PC-9 (cell line): ENCODE measurements at regions not wholly inside any gene's neighbourhood (a gene's known extent, or its start where the extent isn't known, plus 50 kb on each side); places are given as distances from the start of the nearest gene placed in this dataset.

Source experiments
- BruUV-seq: library from RNA; stranded (reverse); fragments of 400-500 nt; replicated peaks from 2 replicates; lab custom pipeline; 2021; lab: Mats Ljungman, UMichigan
- CTCF ChIA-PET: fragments of 300-600 bp; sonication (Branson Sonifier 250); formaldehyde crosslinking; loops from one replicate; lab custom pipeline; 2022; ENCODE audit warnings: antibody characterized with exemption; lab: Charles Lee
- POLR2A ChIA-PET: fragments of 300-600 bp; sonication (Branson Sonifier 250); formaldehyde crosslinking; loops from one replicate; lab custom pipeline; 2022; ENCODE audit warnings: antibody characterized with exemption; ENCODE audit not compliant: unreplicated experiment; lab: Charles Lee
- DNase-seq, 2 experiments: peaks; one replicate each; pipeline versions ENCODE4 v3.0.0 to v3.0.0-alpha.2; 2015 to 2022; ENCODE audit warnings: mixed read lengths in 1 of 2
- H2AFZ ChIP-seq: fragments of 200-600 bp; sonication (generic); 2 replicates; pipeline ENCODE4 v1.8.1; 2017; ENCODE audit warnings: antibody characterized with exemption
- H3F3A ChIP-seq: fragments of 200-600 bp; sonication (generic); 2 replicates; pipeline ENCODE4 v1.8.1; 2017; ENCODE audit warnings: antibody characterized with exemption, mild to moderate bottlenecking, low read depth; ENCODE audit not compliant: insufficient read depth
- H3K27ac ChIP-seq: fragments of 200-600 bp; sonication (generic); 2 replicates; pipeline ENCODE4 v1.6.1; 2016; ENCODE audit warnings: mixed run types
- H3K27me3 ChIP-seq: fragments of 200-600 bp; sonication (generic); 2 replicates; pipeline ENCODE4 v1.6.1; 2016; ENCODE audit warnings: low read depth, mixed run types; ENCODE audit not compliant: insufficient read depth
- H3K36me3 ChIP-seq: fragments of 200-600 bp; sonication (generic); 2 replicates; pipeline ENCODE4 v1.6.1; 2016; ENCODE audit warnings: low read depth, mixed run types
- H3K4me1 ChIP-seq: fragments of 200-600 bp; sonication (generic); replicated peaks from 2 replicates; pipeline ENCODE4 v1.6.1; 2016; ENCODE audit warnings: mixed run types; ENCODE audit not compliant: insufficient read depth
- H3K4me2 ChIP-seq: fragments of 200-600 bp; sonication (generic); 2 replicates; pipeline ENCODE4 v1.6.1; 2017; ENCODE audit warnings: mixed run types
- H3K4me3 ChIP-seq: fragments of 200-600 bp; sonication (generic); 2 replicates; pipeline ENCODE4 v1.6.1; 2016; ENCODE audit warnings: mixed run types
- H3K79me2 ChIP-seq: fragments of 200-600 bp; sonication (generic); 2 replicates; pipeline ENCODE4 v1.6.1; 2017; ENCODE audit warnings: low read depth, mixed run types
- H3K9me2 ChIP-seq: fragments of 200-600 bp; sonication (generic); 2 replicates; pipeline ENCODE4 v1.8.1; 2017; ENCODE audit warnings: mild to moderate bottlenecking; ENCODE audit not compliant: insufficient read depth
- H3K9me3 ChIP-seq: fragments of 200-600 bp; sonication (generic); 2 replicates; pipeline ENCODE4 v1.8.1; 2016; ENCODE audit warnings: low read depth; ENCODE audit not compliant: insufficient read depth
- H4K20me1 ChIP-seq: fragments of 200-600 bp; sonication (generic); 2 replicates; pipeline ENCODE4 v1.8.1; 2017; ENCODE audit not compliant: insufficient read depth
- EZH2 ChIP-seq: fragments of 200-600 bp; sonication (generic); IDR thresholded peaks from 2 replicates; pipeline ENCODE4 v1.8.0; 2017; ENCODE audit warnings: antibody characterized with exemption, low read depth
- intact Hi-C: fragments of 100-400 bp; cut with micrococcal nuclease; formaldehyde crosslinking; loops from one replicate; pipeline ENCODE4 v1.10.0; 2022; ENCODE audit not compliant: unreplicated experiment
- TF ChIP-seq, protein P1 (sequence below): fragments of 200-600 bp; sonication (generic); conservative IDR thresholded peaks from 2 replicates; pipeline ENCODE4 v1.6.1; 2017; ENCODE audit warnings: mixed run types, antibody characterized with exemption, mild to moderate bottlenecking, moderate library complexity

DNA sequence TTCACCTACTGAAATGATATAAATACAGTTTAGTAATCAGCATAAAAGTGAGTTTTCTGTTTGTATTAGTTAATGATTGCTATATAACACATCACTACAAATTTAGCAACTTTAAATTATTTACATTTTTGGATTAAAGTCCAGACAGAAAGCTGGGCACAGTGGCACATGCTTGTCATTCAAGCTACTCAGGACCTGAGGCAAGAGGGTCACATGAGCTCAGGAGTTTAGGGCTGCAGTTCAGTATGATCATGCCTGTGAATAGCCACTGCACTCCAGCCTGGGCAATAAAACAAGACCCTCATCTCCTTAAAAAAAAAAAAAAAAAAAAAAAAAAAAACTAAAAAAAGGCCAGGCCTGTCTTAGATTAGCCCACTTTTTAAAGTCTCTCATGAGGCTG is 273.6 kb upstream of the CTNND2 start:
- CTCF ChIA-PET, result interaction anchor here (0.7 kb wide), 1 partner anchor 1483 kb away, joined by 3 read pairs; no protein-coding TSS in a partner anchor
- intact Hi-C loops, result no loop called here
- Histone ChIP-seq H3K27ac (no peak overlapping the region), H3K36me3 (no peaks in the 10 kb centered on the region), H3K79me2 (no peaks in the 10 kb centered on the region), H3K27me3 (no peaks in the 10 kb centered on the region), H3K4me3 (no peak overlapping the region), H4K20me1 (no peaks in the 10 kb centered on the region), H3K9me2 (no peaks in the 10 kb centered on the region; the same call in 1 of the 2 replicates), H2AFZ (no peak overlapping the region), H3K4me1 (no peaks in the 10 kb centered on the region), H3K4me2 (no peak overlapping the region), H3K9me3 (no peaks in the 10 kb centered on the region), H3F3A (no peaks in the 10 kb centered on the region)
- POLR2A ChIA-PET, result no interaction called here
- no peak for DNase-seq
- no TSS peak for BruUV-seq
- TF ChIP-seq, protein P1, sequence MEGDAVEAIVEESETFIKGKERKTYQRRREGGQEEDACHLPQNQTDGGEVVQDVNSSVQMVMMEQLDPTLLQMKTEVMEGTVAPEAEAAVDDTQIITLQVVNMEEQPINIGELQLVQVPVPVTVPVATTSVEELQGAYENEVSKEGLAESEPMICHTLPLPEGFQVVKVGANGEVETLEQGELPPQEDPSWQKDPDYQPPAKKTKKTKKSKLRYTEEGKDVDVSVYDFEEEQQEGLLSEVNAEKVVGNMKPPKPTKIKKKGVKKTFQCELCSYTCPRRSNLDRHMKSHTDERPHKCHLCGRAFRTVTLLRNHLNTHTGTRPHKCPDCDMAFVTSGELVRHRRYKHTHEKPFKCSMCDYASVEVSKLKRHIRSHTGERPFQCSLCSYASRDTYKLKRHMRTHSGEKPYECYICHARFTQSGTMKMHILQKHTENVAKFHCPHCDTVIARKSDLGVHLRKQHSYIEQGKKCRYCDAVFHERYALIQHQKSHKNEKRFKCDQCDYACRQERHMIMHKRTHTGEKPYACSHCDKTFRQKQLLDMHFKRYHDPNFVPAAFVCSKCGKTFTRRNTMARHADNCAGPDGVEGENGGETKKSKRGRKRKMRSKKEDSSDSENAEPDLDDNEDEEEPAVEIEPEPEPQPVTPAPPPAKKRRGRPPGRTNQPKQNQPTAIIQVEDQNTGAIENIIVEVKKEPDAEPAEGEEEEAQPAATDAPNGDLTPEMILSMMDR, result no peak
- TF ChIP-seq EZH2, result no peak

DNA sequence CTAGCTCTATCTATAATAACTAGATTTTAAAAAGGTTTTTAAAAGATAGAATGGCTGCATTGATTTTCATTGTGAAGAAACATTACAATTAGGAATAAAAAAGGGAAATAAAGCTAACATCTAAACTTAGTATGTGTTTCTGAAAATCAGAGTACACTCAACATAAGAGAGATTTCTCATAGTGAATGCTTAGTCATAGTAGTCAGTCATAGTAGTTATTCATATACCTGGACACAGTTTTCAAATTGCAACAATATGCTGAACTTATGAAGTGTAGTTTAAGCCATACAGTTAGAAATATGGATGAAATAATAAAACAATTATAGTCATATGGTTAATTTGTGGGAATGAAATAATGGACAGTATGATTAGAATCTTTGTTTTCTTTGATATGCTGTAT is 273.0 kb upstream of the CTNND2 start:
- intact Hi-C loops, result no loop called here
- Histone ChIP-seq H3F3A (no peaks in the 10 kb centered on the region), H3K4me3 (no peak overlapping the region), H2AFZ (no peak overlapping the region), H3K9me3 (no peaks in the 10 kb centered on the region), H3K4me2 (no peak overlapping the region), H3K27ac (no peak overlapping the region), H3K9me2 (no peaks in the 10 kb centered on the region; the same call in 1 of the 2 replicates), H4K20me1 (no peaks in the 10 kb centered on the region), H3K36me3 (no peaks in the 10 kb centered on the region), H3K4me1 (no peaks in the 10 kb centered on the region), H3K79me2 (no peaks in the 10 kb centered on the region), H3K27me3 (no peaks in the 10 kb centered on the region)
- POLR2A ChIA-PET, result no interaction called here
- no peak for DNase-seq
- BruUV-seq, result no TSS peak
- CTCF ChIA-PET, result interaction anchor here (0.7 kb wide), 1 partner anchor 1482 kb away, joined by 3 read pairs; no protein-coding TSS in a partner anchor
- TF ChIP-seq, protein P1, result no peak
- TF ChIP-seq EZH2, result no peak

DNA sequence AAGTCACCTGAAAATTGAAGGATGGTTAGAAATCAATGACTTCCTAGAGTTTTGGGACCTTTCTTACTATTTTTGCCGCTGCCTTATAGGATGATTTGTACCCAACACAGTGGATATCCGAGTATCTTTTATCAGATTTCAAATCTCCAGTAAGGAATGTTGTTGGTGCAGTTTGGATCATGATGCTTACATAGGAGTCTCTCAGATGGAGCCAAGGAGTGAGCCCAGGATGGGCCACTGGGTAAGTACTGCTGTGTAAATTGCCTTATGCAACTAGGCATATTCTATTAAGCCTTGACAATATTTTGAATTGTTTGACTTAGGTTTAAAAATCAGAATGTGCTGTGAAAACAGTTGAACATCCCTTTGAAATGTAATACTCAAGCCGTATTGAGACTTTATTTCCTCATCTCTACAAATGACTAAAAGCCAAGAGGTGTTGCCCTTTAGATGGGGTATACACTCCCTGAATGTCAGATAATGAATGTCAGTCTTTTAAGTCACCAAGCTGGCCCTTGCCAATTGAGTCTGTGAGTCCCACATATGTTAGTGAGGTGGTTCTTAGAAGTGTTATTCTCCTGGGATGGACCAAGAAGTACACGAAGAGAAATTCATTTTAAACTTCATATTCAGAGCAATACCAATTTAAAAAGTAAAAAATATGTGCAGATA is 271.8 kb upstream of the CTNND2 start:
- no peak for TF ChIP-seq EZH2
- TF ChIP-seq, protein P1, result no peak
- Histone ChIP-seq H3K4me3 (no peak overlapping the region), H2AFZ (no peak overlapping the region), H3K9me3 (no peaks in the 10 kb centered on the region), H3K27me3 (no peaks in the 10 kb centered on the region), H3F3A (no peaks in the 10 kb centered on the region), H3K27ac (no peak overlapping the region), H3K9me2 (no peaks in the 10 kb centered on the region; the same call in 1 of the 2 replicates), H3K36me3 (no peaks in the 10 kb centered on the region), H3K4me2 (no peak overlapping the region), H3K4me1 (no peaks in the 10 kb centered on the region), H4K20me1 (no peaks in the 10 kb centered on the region), H3K79me2 (no peaks in the 10 kb centered on the region)
- ChIA-PET POLR2A (no interaction called here), CTCF (no interaction called here)
- intact Hi-C loops, result no loop called here
- no peak for DNase-seq
- BruUV-seq, result no TSS peak
